ENCODE measurements at regions not wholly inside any gene's neighbourhood (a gene's known extent, or its start where the extent isn't known, plus 50 kb on each side); places are given as distances from the start of the nearest gene placed in this dataset.

DNA sequence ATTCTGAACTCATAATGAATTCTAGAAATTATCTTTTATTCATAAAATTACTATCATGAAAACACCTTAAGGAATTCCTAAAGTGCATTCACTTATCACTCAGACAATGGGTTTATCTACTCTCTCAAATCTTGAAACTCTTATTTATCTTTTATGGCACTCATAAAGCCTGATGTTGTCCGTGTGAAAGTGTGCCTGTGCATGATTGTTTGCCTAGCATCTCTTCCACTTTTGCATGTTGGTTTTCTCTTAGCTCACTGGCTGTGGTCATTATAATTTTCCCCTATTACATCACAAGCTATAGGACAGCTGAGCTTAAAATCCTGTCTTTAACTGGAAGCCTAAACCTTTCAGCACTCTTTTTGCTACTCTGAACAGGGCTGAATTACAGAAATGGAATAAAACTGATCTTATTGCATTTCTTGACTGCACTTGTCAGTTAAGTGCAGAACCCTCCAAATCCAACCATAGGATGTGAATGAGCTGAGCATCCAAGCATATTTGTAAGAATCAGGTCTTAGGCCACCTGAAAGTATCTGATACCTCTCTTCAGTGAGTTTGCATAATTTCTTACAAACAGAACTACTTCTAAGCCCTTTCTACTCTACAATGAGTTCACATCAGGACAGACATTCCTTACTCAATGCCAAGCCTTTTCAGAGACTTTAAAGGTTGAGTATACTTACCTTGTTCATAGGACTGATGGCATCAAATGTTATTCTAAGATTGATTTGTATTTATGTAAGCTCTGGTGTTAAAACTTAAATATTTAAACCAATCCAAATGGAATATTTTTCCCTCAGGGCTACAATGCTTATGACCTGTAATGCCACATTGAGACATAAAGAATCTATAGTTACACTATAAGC lies 221.2 kb upstream of the KITLG start:
- TF ChIP-seq, protein P1, sequence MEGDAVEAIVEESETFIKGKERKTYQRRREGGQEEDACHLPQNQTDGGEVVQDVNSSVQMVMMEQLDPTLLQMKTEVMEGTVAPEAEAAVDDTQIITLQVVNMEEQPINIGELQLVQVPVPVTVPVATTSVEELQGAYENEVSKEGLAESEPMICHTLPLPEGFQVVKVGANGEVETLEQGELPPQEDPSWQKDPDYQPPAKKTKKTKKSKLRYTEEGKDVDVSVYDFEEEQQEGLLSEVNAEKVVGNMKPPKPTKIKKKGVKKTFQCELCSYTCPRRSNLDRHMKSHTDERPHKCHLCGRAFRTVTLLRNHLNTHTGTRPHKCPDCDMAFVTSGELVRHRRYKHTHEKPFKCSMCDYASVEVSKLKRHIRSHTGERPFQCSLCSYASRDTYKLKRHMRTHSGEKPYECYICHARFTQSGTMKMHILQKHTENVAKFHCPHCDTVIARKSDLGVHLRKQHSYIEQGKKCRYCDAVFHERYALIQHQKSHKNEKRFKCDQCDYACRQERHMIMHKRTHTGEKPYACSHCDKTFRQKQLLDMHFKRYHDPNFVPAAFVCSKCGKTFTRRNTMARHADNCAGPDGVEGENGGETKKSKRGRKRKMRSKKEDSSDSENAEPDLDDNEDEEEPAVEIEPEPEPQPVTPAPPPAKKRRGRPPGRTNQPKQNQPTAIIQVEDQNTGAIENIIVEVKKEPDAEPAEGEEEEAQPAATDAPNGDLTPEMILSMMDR (IDR thresholded peaks at IDR 0.05), result no peak
- TF ChIP-seq POLR2A (IDR thresholded peaks at IDR 0.05), result no peak
